ENCODE measurements at regions not wholly inside any gene's neighbourhood (a gene's known extent, or its start where the extent isn't known, plus 50 kb on each side); places are given as distances from the start of the nearest gene placed in this dataset.

- TF ChIP-seq CTCF (IDR thresholded peaks at IDR 0.05) (no peak), ZFX (IDR thresholded peaks at IDR 0.05; ENCODE audit: borderline replicate concordance) (no peak)
- no peak overlapping the region for H3K27ac ChIP-seq
These were observed 308.4 kb downstream of the NDUFA10 start for GRCh38 chr2:239716536-239717318.

- H3K27ac ChIP-seq = no peak overlapping the region
- TF ChIP-seq ZFX (IDR thresholded peaks at IDR 0.05; ENCODE audit: borderline replicate concordance) = no peak
- TF ChIP-seq CTCF (IDR thresholded peaks at IDR 0.05) = no peak
These were observed 309.1 kb downstream of the NDUFA10 start for GRCh38 chr2:239716009-239716408.

GRCh38 chr2:239715606-239716005 lies 309.5 kb downstream of the NDUFA10 start:
- TF ChIP-seq CTCF (IDR thresholded peaks at IDR 0.05) = no peak
- TF ChIP-seq ZFX (IDR thresholded peaks at IDR 0.05; ENCODE audit: borderline replicate concordance) = no peak
- no peak overlapping the region for H3K27ac ChIP-seq

GRCh38 chr2:239715202-239715601 lies 309.9 kb downstream of the NDUFA10 start:
- no peak overlapping the region for H3K27ac ChIP-seq
- no peak for TF ChIP-seq CTCF (IDR thresholded peaks at IDR 0.05)
- TF ChIP-seq ZFX (IDR thresholded peaks at IDR 0.05; ENCODE audit: borderline replicate concordance) = no peak

- no peak for TF ChIP-seq CTCF (IDR thresholded peaks at IDR 0.05)
- no peak for TF ChIP-seq ZFX (IDR thresholded peaks at IDR 0.05; ENCODE audit: borderline replicate concordance)
- no peak overlapping the region for H3K27ac ChIP-seq
These were observed 311.0 kb downstream of the NDUFA10 start for GRCh38 chr2:239714116-239714515.

GRCh38 chr2:239712755-239713154 lies 311.9 kb upstream of the HDAC4 start:
- no peak overlapping the region for H3K27ac ChIP-seq
- TF ChIP-seq ZFX (IDR thresholded peaks at IDR 0.05; ENCODE audit: borderline replicate concordance) = no peak
- TF ChIP-seq CTCF (IDR thresholded peaks at IDR 0.05) = no peak

GRCh38 chr2:239711911-239712570 lies 311.2 kb upstream of the HDAC4 start:
- no peak overlapping the region for H3K27ac ChIP-seq
- TF ChIP-seq ZFX (IDR thresholded peaks at IDR 0.05; ENCODE audit: borderline replicate concordance) (no peak), CTCF (IDR thresholded peaks at IDR 0.05) (no peak)

Measured in 22Rv1 (cell line).